ENCODE measurements at regions not wholly inside any gene's neighbourhood (a gene's known extent, or its start where the extent isn't known, plus 50 kb on each side); places are given as distances from the start of the nearest gene placed in this dataset.

- no peak overlapping the region for H2AFZ ChIP-seq (ENCODE audit: low read depth, low read length)
- BruUV-seq (replicated peaks): no TSS peak
- CTCF ChIA-PET (ENCODE audit: low intra/inter-chr PET ratio): no interaction called here
- peaks cover 4 to 47% of the 10 kb centered on the region in 2 experiments; a peak in 3 of 5 replicates for H3K27me3 ChIP-seq (ENCODE audit: control insufficient read depth in 2 of 2, insufficient read depth in 2 of 2, low read length in 2 of 2)
- no peak overlapping the region for H3K4me3 ChIP-seq
- no peak for FAIRE-seq
- H3K79me2 ChIP-seq (ENCODE audit: control insufficient read depth, insufficient read depth, low read length): no peaks in the 10 kb centered on the region
- POLR2A ChIA-PET: interaction anchor here (0.6 to 1.6 kb wide), 3 partner anchors 9 to 745 kb away, joined by 3 read pairs; no protein-coding TSS in a partner anchor
- H3K9me3 ChIP-seq (replicated peaks; ENCODE audit: control insufficient read depth, insufficient read depth, low read depth, low read length): no peaks in the 10 kb centered on the region
- no peak overlapping the region for H3K9ac ChIP-seq (ENCODE audit: insufficient read depth in 1 of 2, low read depth in 2 of 2, low read length in 2 of 2)
- ATAC-seq: no peak
- TF ChIP-seq MXI1 (IDR thresholded peaks at IDR 0.05; ENCODE audit: low read depth, low read length) (no peak), FOXK1 (CRISPR knock-in tag; IDR thresholded peaks at IDR 0.05; ENCODE audit: borderline replicate concordance) (no peak), FOXM1 (IDR thresholded peaks at IDR 0.05; ENCODE audit: low read depth) (no peak), FOXM1 (CRISPR knock-in tag; IDR thresholded peaks at IDR 0.05; ENCODE audit: low read depth) (no peak), USF1 (CRISPR knock-in tag; IDR thresholded peaks at IDR 0.05) (no peak), ARID2 (IDR thresholded peaks at IDR 0.05) (no peak), CEBPG (CRISPR knock-in tag; IDR thresholded peaks at IDR 0.05) (no peak), CEBPG (tag; conservative IDR thresholded peaks at IDR 0.05 in 1 of 2, IDR thresholded peaks at IDR 0.05 in 1 of 2) (no peak), NR2C1 (IDR thresholded peaks at IDR 0.05) (no peak), NR2C1 (tag; IDR thresholded peaks at IDR 0.05) (no peak), ZNF347 (CRISPR knock-in tag; IDR thresholded peaks at IDR 0.05; ENCODE audit: low read depth) (no peak), BDP1 (IDR thresholded peaks at IDR 0.05; ENCODE audit: insufficient read depth, insufficient read length) (no peak), MCM3 (IDR thresholded peaks at IDR 0.05) (no peak), KDM2B (CRISPR knock-in tag; IDR thresholded peaks at IDR 0.05) (no peak), ZNF212 (CRISPR knock-in tag; IDR thresholded peaks at IDR 0.05) (no peak)
- 0% methylated on average over 8 of the region's 8 CpGs for WGBS (ENCODE audit: insufficient coverage, low coverage, missing lambda C conversion rate)
- in situ Hi-C loops (cut with MboI): no loop called here
- no peak for DNase-seq (ENCODE audit: extremely low read depth in 1 of 4, low spot score in 3 of 4)
- intact Hi-C loops (cut with micrococcal nuclease): no loop called here
- no peaks in the 10 kb centered on the region for H3K9me1 ChIP-seq (ENCODE audit: control insufficient read depth, insufficient read depth, low read length)
- no peak overlapping the region for H3K4me2 ChIP-seq (ENCODE audit: insufficient read depth, low read length)
- H3K27ac ChIP-seq (ENCODE audit: extremely low read depth, low read depth, low read length): no peak overlapping the region
- no peaks in the 10 kb centered on the region for H3K4me1 ChIP-seq (replicated peaks in 1 of 2; ENCODE audit: control insufficient read depth in 2 of 2, insufficient read depth in 2 of 2, low read length in 2 of 2)
- no peaks in the 10 kb centered on the region for H4K20me1 ChIP-seq (replicated peaks; ENCODE audit: control insufficient read depth, insufficient read depth, low read length)
- no peaks in the 10 kb centered on the region for H3K36me3 ChIP-seq (ENCODE audit: control insufficient read depth, insufficient read depth, low read length)
These were observed 91.6 kb upstream of the PPP1R26 start for GRCh38 chr9:135387976-135388375.

Measured in K562 (cell line).